GM18907 (cell line): ENCODE measurements at regions not wholly inside any gene's neighbourhood (a gene's known extent, or its start where the extent isn't known, plus 50 kb on each side); places are given as distances from the start of the nearest gene placed in this dataset.

Source experiments
- ATAC-seq: cut with Tn5 transposase; IDR thresholded peaks from one replicate; pipeline ENCODE4 v1.9.1; 2021; ENCODE audit warnings: mild to moderate bottlenecking, moderate library complexity; ENCODE audit not compliant: unreplicated experiment

- ATAC-seq = no peak
These were observed 247.1 kb upstream of the PRR16 start for GRCh38 chr5:120217001-120217400.

GRCh38 chr5:120219988-120220387 lies 244.1 kb upstream of the PRR16 start:
- ATAC-seq = no peak

- ATAC-seq = no peak
These were observed 238.6 kb upstream of the PRR16 start for GRCh38 chr5:120225524-120225923.

GRCh38 chr5:120228262-120229031 lies 235.7 kb upstream of the PRR16 start:
- ATAC-seq = no peak

GRCh38 chr5:120229036-120229435 lies 235.1 kb upstream of the PRR16 start:
- ATAC-seq = no peak

- no peak for ATAC-seq
These were observed 232.5 kb upstream of the PRR16 start for GRCh38 chr5:120231563-120231962.

GRCh38 chr5:120236360-120236759 lies 227.7 kb upstream of the PRR16 start:
- ATAC-seq = peak; percentile 65

- ATAC-seq = no peak
These were observed 225.0 kb upstream of the PRR16 start for GRCh38 chr5:120239086-120239485.

GRCh38 chr5:120240706-120241105 lies 223.4 kb upstream of the PRR16 start:
- no peak for ATAC-seq

GRCh38 chr5:120241400-120241799 lies 222.7 kb upstream of the PRR16 start:
- no peak for ATAC-seq

GRCh38 chr5:120251898-120252297 lies 212.2 kb upstream of the PRR16 start:
- ATAC-seq = no peak

GRCh38 chr5:120252839-120253238 lies 211.3 kb upstream of the PRR16 start:
- ATAC-seq = no peak

- ATAC-seq = no peak
These were observed 209.7 kb upstream of the PRR16 start for GRCh38 chr5:120254385-120254784.

GRCh38 chr5:120255214-120255613 lies 208.9 kb upstream of the PRR16 start:
- ATAC-seq = no peak

GRCh38 chr5:120256376-120256775 lies 207.7 kb upstream of the PRR16 start:
- no peak for ATAC-seq

- ATAC-seq = no peak
These were observed 206.6 kb upstream of the PRR16 start for GRCh38 chr5:120257358-120257971.

GRCh38 chr5:120258123-120258522 lies 206.0 kb upstream of the PRR16 start:
- ATAC-seq = peak; percentile 56

- ATAC-seq = no peak
These were observed 203.4 kb upstream of the PRR16 start for GRCh38 chr5:120260651-120261050.

GRCh38 chr5:120270498-120270897 lies 193.6 kb upstream of the PRR16 start:
- ATAC-seq = no peak

- ATAC-seq = no peak
These were observed 170.3 kb upstream of the PRR16 start for GRCh38 chr5:120293796-120294195.

GRCh38 chr5:120297616-120298015 lies 166.5 kb upstream of the PRR16 start:
- no peak for ATAC-seq

- ATAC-seq = no peak
These were observed 165.1 kb upstream of the PRR16 start for GRCh38 chr5:120298981-120299380.

GRCh38 chr5:120304663-120305062 lies 159.4 kb upstream of the PRR16 start:
- ATAC-seq = no peak
